Tibial artery (tissue), 4 donors: ENCODE measurements at regions not wholly inside any gene's neighbourhood (a gene's known extent, or its start where the extent isn't known, plus 50 kb on each side); places are given as distances from the start of the nearest gene placed in this dataset.

Experiments used
- DNase-seq, 2 donors: peaks; one replicate each; pipeline ENCODE4 v3.0.0-alpha.2; 2019
- H3K27ac ChIP-seq, 2 donors: fragments of 200-600 bp; sonication (generic) in 1 of 2; 1 replicate in 1 of 2; 2 replicates in 1 of 2; pipeline ENCODE4 v1.5.1; 2018 to 2019; ENCODE audit warnings: mild to moderate bottlenecking in 1 of 2
- H3K27me3 ChIP-seq, 2 donors: fragments of 200-600 bp; sonication (generic) in 1 of 2; one replicate each; pipeline versions ENCODE4 v1.5.1 to v1.6.0; 2016 to 2019
- H3K36me3 ChIP-seq, 3 donors: fragments of 200-600 bp; sonication (generic) in 2 of 3; one replicate each; pipeline ENCODE4 v1.5.1; 2016 to 2019; ENCODE audit warnings: mild to moderate bottlenecking in 2 of 3
- H3K4me1 ChIP-seq, 4 donors: fragments of 200-600 bp; sonication (generic) in 2 of 4; 1 replicate in 3 of 4; 2 replicates in 1 of 4; pipeline ENCODE4 v1.5.1; 2016 to 2019
- H3K4me3 ChIP-seq, 2 donors: fragments of 200-600 bp; sonication (generic) in 1 of 2; 1 replicate in 1 of 2; 2 replicates in 1 of 2; pipeline ENCODE4 v1.5.1; 2018 to 2019; ENCODE audit warnings: mild to moderate bottlenecking in 2 of 2
- H3K9me3 ChIP-seq, 3 donors: fragments of 200-600 bp; sonication (generic) in 1 of 3; one replicate each; pipeline ENCODE4 v1.5.1; 2016 to 2019
- intact Hi-C: fragments of 100-400 bp; cut with DNase I; formaldehyde crosslinking; loops from one replicate; pipeline ENCODE4 v1.15.0; 2023; ENCODE audit warnings: low total_unique reads
- TF ChIP-seq, protein P1 (sequence below), 2 experiments: fragments of 200-600 bp in 1 of 2; fragments of 450-650 bp in 1 of 2; IDR thresholded peaks; one replicate each; pipeline ENCODE4 v1.5.1; 2017 to 2019; ENCODE audit warnings: antibody characterized with exemption in 2 of 2, mild to moderate bottlenecking in 1 of 2, moderate library complexity in 1 of 2

DNA sequence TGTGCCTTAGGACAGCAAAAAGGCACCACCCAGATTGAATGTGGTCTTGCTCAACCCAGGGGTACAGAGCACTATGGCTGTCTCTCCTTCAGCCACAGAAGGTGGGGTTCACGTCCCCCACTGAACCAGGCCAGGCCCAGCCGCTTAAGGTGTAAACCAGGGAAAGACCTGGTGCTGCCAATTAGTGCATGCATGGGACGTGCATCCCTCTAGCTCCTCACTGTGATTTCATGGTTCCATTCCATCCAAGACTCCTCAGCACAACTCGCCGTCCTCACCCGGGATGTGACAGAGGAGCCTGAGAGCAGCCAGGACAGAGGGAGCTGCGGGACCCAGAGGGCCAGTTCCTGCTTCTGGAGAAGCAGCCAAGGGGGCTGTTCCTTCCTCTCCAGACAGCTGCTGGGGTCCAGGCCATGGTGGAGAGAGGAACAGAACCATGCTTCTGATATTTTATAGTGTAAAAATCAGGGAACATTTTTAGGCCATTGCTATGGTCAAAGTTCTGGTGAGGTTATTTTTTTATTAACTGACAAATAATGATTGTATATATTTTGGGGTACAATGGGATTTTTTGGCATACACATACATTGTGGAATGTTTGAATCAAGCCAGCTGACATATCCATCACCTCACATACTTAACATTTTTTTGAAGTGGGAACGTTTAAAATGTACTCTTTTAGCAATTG lies 492.2 kb upstream of the B3GAT1 start:
- Histone ChIP-seq H3K4me3 (no peak overlapping the region), H3K9me3 (no peaks in the 10 kb centered on the region), H3K36me3 (no peaks in the 10 kb centered on the region), H3K27ac (no peak overlapping the region), H3K27me3 (peaks cover 0 to 5% of the 10 kb centered on the region in 2 donors), H3K4me1 (peaks cover 0 to 13% (median 12%) of the 10 kb centered on the region in 4 donors)
- TF ChIP-seq, protein P1, sequence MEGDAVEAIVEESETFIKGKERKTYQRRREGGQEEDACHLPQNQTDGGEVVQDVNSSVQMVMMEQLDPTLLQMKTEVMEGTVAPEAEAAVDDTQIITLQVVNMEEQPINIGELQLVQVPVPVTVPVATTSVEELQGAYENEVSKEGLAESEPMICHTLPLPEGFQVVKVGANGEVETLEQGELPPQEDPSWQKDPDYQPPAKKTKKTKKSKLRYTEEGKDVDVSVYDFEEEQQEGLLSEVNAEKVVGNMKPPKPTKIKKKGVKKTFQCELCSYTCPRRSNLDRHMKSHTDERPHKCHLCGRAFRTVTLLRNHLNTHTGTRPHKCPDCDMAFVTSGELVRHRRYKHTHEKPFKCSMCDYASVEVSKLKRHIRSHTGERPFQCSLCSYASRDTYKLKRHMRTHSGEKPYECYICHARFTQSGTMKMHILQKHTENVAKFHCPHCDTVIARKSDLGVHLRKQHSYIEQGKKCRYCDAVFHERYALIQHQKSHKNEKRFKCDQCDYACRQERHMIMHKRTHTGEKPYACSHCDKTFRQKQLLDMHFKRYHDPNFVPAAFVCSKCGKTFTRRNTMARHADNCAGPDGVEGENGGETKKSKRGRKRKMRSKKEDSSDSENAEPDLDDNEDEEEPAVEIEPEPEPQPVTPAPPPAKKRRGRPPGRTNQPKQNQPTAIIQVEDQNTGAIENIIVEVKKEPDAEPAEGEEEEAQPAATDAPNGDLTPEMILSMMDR (IDR thresholded peaks at IDR 0.05), result no peak
- intact Hi-C loops, result no loop called here
- DNase-seq, result no peak

DNA sequence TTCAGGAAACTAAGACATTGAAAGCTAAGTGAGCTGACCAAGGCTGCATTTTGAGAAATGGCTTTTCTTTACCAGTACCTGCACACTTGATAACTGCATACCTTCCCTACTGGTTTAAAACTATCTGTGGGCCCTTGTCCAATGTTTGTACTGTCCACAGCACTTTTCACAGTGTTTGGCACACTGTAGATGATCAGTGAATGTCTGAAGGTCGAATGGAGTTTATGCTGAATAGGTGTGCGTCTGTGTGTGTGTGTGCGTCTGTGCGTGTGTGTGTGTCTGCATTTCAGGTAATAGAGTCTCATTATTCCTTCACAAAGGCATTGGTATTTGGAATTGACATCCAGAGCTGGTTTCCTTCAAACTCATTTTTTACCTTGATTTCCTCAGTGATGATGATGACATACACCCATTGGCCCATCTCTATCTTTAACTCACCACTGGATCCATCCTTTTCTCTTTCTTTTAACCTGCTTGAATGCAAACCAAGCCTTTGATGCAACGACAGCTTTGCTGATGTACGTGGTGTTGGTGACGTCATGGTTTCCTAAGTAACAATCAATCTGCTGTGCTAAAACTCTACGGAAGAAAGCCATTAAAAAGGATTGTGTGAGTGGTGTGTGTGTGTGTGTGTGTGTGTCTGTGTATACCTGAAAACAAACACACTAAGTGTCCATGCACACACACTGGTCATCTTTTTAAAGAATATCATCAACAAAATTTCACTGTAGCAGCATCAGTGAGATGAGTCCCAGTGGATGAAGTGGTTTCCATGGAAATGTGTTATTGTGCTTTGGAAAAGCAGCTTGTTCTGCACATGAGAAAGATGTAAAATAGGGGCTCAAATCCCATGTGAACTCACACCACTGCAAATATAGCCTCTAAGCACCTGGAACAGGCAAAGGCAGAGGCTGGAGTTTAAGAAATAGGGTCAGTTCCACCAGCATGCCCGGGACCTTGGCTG lies 490.2 kb upstream of the B3GAT1 start:
- intact Hi-C loops, result no loop called here
- Histone ChIP-seq H3K27me3 (peaks cover 0 to 5% of the 10 kb centered on the region in 2 donors), H3K27ac (no peak overlapping the region), H3K9me3 (no peaks in the 10 kb centered on the region), H3K36me3 (no peaks in the 10 kb centered on the region), H3K4me1 (peaks cover 0 to 13% (median 12%) of the 10 kb centered on the region in 4 donors), H3K4me3 (no peak overlapping the region)
- TF ChIP-seq, protein P1 (IDR thresholded peaks at IDR 0.05), result no peak
- DNase-seq, result no peak

DNA sequence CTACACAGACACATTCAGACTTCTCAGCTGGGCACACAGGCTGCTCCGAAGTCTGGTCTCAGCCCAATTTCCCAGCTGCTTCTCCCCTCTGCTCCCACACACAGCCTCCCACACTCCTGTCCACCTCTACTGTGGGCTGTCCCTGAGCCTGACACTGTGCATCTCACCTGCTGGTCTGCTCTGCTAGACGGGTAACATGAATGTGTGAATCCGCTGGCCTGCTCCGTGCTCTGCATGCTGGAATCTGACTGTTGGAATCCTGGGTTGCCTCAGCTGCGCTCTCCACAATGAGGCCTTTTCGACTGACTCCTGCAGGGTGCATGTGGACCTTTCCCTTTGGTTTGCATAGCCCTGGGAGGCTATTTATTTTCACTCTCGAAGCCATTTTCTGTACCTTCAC lies 489.5 kb upstream of the B3GAT1 start:
- intact Hi-C loops, result no loop called here
- no peak for DNase-seq
- H3K4me1 ChIP-seq, result peaks cover 0 to 13% (median 12%) of the 10 kb centered on the region in 4 donors
- no peak overlapping the region for H3K4me3 ChIP-seq
- peaks cover 0 to 5% of the 10 kb centered on the region in 2 donors for H3K27me3 ChIP-seq
- no peaks in the 10 kb centered on the region for H3K36me3 ChIP-seq
- TF ChIP-seq, protein P1 (IDR thresholded peaks at IDR 0.05), result no peak
- H3K27ac ChIP-seq, result no peak overlapping the region
- no peaks in the 10 kb centered on the region for H3K9me3 ChIP-seq

DNA sequence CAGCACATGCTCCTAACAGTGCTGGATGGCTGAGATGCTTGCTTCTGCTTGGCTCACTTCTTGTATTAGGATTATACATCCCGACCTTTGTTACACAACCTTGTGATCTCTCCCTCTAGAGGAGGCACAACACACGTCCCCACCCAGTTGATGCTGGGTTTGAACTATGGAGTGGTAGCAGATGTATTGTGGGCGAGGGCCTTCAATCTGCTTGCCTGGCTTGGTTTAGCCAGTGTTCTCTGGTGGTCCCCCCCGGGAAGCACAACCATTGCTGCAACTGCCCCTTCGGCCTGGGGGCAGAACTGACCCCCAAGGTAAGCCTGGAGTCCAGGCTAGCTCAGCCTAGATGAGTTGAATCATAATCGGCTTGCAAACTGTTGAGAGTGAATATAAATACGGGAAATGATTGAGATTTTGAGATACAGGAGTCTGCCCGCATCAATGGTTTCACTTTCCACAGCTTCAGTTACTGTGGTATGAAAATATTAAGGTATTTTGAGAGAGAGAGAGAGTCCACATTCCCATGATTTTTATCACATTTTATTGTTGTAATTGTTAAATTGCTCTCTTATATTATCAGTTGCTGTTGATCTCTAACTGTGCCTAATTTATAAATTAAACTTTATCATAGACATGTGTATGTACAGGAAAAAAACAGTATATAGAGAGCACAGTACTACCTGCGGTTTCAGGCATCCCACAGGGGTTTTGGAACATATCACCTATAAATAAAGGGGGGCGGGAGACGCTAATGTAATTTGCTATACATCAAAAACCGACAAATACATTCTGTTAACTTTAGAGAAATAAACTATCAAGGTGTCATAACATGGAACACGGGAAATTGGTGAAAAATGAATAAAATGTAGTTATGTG lies 482.0 kb upstream of the B3GAT1 start:
- no peaks in the 10 kb centered on the region for H3K27me3 ChIP-seq
- no peaks in the 10 kb centered on the region for H3K36me3 ChIP-seq
- no peak overlapping the region for H3K27ac ChIP-seq
- TF ChIP-seq, protein P1 (IDR thresholded peaks at IDR 0.05), result no peak
- H3K4me1 ChIP-seq, result no peaks in the 10 kb centered on the region
- DNase-seq, result no peak
- no peaks in the 10 kb centered on the region for H3K9me3 ChIP-seq
- intact Hi-C loops, result no loop called here
- no peak overlapping the region for H3K4me3 ChIP-seq

DNA sequence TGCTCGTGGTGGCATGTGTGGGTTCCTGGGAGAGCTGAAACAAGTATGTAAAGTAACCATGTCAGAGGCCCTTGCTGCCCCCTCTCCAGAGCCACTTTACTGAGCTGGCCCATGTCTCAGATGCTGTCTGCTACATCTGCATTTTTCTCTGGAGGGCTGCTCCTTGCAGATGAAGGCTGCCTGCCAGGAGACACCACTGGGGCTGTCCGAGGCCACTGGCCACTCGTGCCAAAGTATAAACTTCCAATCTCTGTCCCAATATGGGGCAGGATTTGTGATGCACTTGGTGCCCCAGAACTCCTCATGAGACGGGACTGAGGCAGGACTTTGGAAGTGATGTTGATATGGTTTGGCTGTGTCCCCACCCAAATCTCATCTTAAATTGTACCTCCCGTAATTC lies 478.4 kb upstream of the B3GAT1 start:
- H3K4me3 ChIP-seq, result no peak overlapping the region
- TF ChIP-seq, protein P1 (IDR thresholded peaks at IDR 0.05), result no peak
- no peaks in the 10 kb centered on the region for H3K9me3 ChIP-seq
- H3K36me3 ChIP-seq, result no peaks in the 10 kb centered on the region
- DNase-seq, result no peak
- peaks cover 0 to 11% of the 10 kb centered on the region in 2 donors for H3K27me3 ChIP-seq
- intact Hi-C loops, result no loop called here
- H3K4me1 ChIP-seq, result no peaks in the 10 kb centered on the region
- no peak overlapping the region for H3K27ac ChIP-seq
